ENCODE measurements at regions not wholly inside any gene's neighbourhood (a gene's known extent, or its start where the extent isn't known, plus 50 kb on each side); places are given as distances from the start of the nearest gene placed in this dataset.
"Not testable (repeated sequence)": the region's sequence is repeated elsewhere in the genome, so short reads cannot be mapped to it uniquely, and the experiment has no call there.

- not testable (repeated sequence) for TF ChIP-seq POLR2AphosphoS5 (IDR thresholded peaks at IDR 0.05; ENCODE audit: borderline replicate concordance, low read depth, low read length); EZH2 (IDR thresholded peaks at IDR 0.05); FOXP2 (optimal IDR thresholded peaks at IDR 0.05; ENCODE audit: control extremely low read depth, extremely low read length, insufficient read depth)
These were observed 171.9 kb upstream of the DCC start for GRCh38 chr18:52168131-52168530.
